Dedifferentiated amniotic fluid mesenchymal stem cell (primary cell): ENCODE measurements at regions not wholly inside any gene's neighbourhood (a gene's known extent, or its start where the extent isn't known, plus 50 kb on each side); places are given as distances from the start of the nearest gene placed in this dataset.
"Not testable (repeated sequence)": the region's sequence is repeated elsewhere in the genome, so short reads cannot be mapped to it uniquely, and the experiment has no call there.

Source experiments
- DNase-seq: peaks from one replicate; pipeline ENCODE4 v3.0.0-alpha.2; 2016; ENCODE audit errors: extremely low spot score

- no peak for DNase-seq
These were observed 631.1 kb downstream of the MATN1 start for GRCh38 chr1:30092051-30092858.

- DNase-seq = no peak
These were observed 633.1 kb downstream of the MATN1 start for GRCh38 chr1:30090162-30090820.

- no peak for DNase-seq
These were observed 634.4 kb downstream of the MATN1 start for GRCh38 chr1:30089024-30089430.

DNA sequence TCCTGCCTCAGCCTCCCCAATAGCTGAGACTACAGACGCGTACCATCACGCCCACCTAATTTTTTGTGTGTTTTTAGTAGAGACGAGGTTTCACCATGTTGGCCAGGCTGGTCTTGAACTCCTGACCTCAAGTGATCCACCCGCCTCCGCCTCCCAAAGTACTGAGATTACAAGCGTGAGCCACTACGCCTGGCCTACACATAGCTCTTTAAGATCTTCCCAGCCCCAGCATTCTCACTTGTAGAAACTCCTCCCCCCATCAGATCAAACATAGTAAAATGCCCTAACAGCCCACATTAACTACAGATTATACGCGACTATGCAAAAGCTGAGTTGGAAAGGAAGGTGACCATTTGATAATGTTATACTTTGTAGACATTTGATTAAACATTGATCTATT lies 634.8 kb downstream of the MATN1 start:
- no peak for DNase-seq

- DNase-seq = no peak
These were observed 635.9 kb downstream of the MATN1 start for GRCh38 chr1:30087465-30087864.

GRCh38 chr1:30085811-30086770 lies 637.3 kb downstream of the MATN1 start:
- DNase-seq = peak; percentile 16

- DNase-seq = no peak
These were observed 638.3 kb downstream of the MATN1 start for GRCh38 chr1:30084909-30085571.

DNA sequence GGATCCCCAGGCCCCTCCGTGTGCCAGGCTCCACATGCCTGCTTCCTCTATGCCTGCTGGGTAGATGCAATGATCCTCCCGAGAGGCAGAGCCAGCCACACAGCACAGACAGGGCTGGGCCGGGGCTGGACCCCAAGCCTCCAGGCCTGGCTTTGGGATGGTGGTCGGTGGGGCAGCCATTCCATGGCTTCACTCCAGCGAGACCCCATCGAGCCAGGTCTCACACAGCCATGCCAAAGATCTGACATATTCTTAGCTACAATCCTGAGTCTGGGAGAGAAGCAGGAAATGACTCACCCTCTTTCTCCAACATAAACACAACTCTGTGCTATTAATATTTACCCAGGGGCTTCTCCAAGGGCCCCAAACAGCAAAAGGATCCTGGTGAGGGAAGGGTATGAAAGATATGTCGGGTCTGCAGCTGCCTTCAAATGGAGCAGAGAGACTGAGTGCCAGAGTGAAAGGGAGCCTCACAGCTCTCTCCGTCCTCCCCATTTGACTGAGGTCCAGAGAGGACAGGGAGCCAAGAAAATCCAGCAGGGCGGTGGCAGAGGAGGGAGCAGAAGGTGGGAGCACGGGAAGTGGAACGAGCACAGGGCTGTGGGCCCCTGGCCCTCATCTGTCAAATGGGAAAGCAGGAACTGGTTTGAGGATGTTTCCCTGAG lies 639.5 kb downstream of the MATN1 start:
- DNase-seq = peak; percentile 50

DNA sequence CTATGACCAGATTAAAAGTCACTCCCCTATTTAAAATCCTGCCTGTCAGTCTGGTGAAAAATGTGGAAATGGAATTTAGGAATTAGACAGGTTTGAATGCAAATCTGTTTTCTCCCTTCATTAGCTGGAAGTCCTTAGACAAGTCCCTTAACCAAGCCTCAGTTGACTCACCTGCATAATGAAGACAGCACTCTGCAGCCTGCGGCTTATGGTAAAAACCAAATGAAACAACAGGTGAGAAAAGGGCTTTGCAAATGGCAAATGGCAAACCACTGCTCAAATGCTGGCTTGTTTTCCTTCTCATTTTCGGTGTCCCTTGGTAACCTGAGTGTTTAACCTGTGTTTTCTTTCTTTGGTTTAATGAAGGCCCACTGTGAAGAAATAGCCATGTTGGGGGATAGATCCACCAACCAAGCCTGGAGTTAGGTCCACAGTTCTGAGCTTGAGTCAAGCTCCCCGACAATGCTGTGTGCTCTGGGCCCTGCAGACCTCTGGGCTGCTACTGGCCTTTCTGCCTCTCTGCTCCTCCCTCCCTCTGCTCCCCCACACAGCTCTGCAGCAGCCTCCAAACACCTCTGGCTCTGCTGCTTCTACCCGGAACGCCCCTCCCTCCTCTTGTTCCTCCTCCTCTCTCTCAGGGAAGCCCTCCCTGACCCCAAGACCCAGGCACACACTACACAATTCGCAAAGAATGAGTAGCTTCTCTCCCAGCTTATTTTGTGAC lies 641.8 kb downstream of the MATN1 start:
- DNase-seq = no peak

DNA sequence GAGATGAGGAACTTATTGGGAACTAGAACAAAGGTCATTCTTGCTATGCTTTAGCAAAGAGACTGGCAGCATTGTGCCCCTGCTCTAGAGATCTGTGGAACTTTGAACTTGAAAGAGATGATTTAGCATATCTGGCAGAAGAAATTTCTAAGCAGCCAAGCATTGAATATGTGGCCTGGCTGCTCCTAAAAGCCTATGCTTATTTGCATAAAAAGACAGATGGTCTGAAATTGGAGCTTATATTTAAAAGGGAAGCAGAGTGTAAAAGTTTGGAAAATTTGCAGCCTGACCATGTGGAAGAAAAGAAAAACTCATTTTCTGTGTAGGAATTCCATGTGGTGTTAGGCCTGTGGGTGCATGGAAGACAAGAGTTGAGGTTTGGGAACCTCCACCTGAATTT lies 647.5 kb downstream of the MATN1 start:
- not testable (repeated sequence) for DNase-seq

DNA sequence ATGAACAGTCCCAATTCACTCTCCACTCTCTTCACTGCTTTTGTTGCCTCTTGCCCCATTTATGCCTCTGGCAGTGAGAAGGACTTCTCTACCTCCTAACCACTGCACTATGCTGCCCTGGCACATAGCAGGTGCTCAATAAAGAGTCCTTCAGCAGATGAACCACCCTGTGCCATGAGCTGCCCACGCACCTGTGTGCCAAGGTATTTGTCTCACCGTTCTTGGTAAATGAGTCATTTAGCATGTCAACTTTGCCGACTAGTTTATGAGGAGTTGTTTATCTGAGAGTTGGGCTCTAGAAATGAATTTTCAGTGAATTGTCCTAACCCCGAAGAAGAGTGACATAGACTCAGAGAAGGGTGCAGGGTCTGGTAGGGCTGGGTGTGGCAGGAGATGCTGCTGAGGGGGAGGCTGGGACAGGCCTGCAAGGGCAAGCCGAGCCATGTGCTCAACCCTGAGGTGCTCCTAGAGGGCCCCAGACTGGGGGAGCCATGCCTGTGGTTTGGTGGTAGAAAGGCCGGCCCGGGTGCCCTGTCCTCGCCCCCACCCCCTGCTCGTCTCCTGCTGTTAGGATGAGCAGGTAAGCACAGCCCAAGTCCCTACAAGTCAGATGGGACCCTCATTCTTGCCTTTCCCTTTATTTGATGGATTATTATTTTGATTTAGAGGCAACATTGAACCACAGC lies 654.5 kb downstream of the MATN1 start:
- DNase-seq = no peak

- no peak for DNase-seq
These were observed 658.8 kb downstream of the MATN1 start for GRCh38 chr1:30064547-30064946.

GRCh38 chr1:30063621-30064280 lies 659.6 kb downstream of the MATN1 start:
- DNase-seq = no peak

DNA sequence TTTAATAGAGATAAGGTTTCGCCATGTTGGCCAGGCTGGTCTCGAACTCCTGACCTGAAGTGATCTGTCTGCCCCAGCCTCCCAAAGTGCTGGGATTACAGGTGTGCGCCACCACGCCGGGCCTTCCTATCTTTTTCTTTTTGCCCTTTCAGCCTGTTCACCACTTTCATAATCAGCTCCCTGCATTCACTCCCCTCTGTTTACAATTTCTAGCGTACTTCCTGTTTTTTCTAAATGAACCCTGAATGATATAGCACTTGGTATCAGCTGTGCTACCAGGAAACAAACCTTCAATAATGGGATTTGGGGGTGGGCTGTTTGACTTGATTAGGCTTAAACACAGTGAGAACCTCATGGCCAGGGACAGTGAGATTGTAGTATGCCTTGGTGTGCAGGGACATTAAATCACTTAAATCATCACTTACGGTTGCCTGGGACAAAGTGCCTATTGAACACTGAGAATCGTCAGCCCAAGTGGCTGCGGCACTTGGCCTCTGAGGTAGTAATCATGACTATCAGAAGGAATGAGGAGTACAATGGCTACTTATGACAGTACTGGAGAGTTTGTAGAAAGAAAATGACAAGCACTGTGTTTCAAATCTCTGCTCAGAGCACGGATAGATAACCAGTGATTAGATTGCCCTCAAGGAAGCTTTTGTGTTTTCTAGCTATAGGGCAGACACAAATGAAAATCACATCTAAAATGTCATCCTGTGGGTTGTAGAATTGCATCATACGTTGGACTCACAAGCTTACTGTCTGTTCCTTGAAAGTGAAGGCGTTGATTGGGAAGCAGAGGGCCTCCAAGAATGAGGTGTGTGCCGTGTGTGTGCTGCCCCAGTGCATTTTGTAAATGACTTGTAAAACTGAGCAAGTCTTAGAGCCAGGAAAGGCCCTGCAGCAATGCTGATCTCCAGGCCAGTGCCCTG lies 661.8 kb downstream of the MATN1 start:
- DNase-seq = no peak

DNA sequence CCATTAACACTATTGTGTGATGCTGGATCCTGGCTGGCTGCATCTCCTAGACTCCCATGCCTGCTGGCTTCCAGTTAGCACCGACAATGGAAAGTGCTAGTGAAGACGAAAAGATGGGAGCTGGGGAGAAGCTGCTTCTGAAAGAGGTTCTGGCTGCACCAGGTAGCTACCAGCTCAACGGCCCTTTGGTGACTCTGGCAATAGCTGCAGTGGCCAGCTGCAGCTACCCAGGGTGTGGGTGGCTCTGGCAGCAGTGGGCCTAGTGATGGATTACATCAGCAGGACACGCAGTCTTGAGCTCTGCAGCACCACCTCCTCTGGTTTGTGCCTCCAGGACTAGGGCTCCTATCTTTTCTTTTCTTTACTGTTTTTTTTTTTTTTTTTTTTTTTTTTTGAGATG lies 662.6 kb downstream of the MATN1 start:
- DNase-seq = no peak

GRCh38 chr1:30058970-30059369 lies 664.4 kb downstream of the MATN1 start:
- peak; percentile 93 for DNase-seq

- no peak for DNase-seq
These were observed 669.3 kb downstream of the MATN1 start for GRCh38 chr1:30054126-30054525.

GRCh38 chr1:30052178-30052577 lies 671.2 kb downstream of the MATN1 start:
- no peak for DNase-seq
